Left cardiac atrium (tissue), 4 donors: ENCODE measurements at regions not wholly inside any gene's neighbourhood (a gene's known extent, or its start where the extent isn't known, plus 50 kb on each side); places are given as distances from the start of the nearest gene placed in this dataset.
A peak's percentile ranks its signal among the peaks of the same experiment; 100 is the strongest.
"Not testable (repeated sequence)": the region's sequence is repeated elsewhere in the genome, so short reads cannot be mapped to it uniquely, and the experiment has no call there.

Experiments
- ATAC-seq, 2 donors: fragments of 200-7000 bp; cut with Tn5 transposase; one replicate each; pipeline ENCODE4 v1.9.1; 2020; ENCODE audit warnings: mild to moderate bottlenecking in 2 of 2, moderate library complexity in 2 of 2
- DNase-seq: peaks from one replicate; pipeline ENCODE4 v3.0.0-alpha.2; 2020
- intact Hi-C, 2 donors: fragments of 100-400 bp; cut with DNase I; formaldehyde crosslinking; loops; one replicate each; pipeline versions ENCODE4 v1.14.1 to v1.15.1; 2022 to 2023
- donor health status: DM: no; HTN: yes; CAD: no.
- donor health status: DM: no; HTN: yes; CAD: no; lungs with severe emphysema.
- donor health status: DM: yes; HTN: yes; CAD: no.
- donor health status: Dilated cardiomyopathy.

DNA sequence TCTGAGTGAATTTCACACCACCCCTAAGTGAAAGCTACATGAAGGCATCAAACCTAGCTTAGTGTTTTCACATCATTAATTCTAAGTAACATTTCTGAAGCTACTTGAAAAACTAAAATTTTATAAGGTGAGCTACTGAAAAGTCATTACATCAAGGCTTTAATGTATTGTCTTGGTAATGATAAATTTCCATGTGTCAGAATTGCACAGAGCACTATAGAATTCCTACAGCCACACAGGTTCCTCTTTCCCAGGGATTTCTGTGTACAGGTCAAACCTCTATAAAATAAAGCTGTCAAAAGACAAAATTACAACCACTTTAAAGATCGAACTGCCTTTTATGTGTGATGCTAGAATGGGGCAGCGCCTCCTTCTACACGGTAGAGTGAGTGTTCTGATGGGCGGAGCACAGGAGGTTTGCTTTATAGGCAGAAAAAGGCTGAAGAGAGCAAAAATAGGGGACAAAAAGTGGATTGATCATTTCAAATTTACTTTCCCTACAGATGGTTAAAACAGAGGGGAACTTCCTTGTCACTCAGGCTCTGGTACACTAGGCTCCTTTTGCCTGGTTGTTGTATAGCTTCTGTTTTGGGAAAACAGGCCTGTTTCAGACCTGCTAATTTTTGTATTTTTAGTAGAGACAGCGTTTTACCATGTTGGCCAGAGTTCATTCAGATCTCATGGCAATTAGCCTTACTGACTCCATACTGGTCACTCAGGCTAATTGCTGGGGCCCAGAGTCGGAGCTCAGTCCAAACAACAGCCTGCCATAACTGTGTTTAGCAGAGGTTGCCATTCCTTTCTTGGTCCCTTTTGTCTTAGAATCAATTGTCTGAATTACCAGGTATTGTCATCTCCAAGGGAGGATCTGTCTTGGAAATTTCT, 102.5 kb upstream of the BASP1 start:
- no peak for ATAC-seq
- intact Hi-C loops: no loop called here
- no peak for DNase-seq

DNA sequence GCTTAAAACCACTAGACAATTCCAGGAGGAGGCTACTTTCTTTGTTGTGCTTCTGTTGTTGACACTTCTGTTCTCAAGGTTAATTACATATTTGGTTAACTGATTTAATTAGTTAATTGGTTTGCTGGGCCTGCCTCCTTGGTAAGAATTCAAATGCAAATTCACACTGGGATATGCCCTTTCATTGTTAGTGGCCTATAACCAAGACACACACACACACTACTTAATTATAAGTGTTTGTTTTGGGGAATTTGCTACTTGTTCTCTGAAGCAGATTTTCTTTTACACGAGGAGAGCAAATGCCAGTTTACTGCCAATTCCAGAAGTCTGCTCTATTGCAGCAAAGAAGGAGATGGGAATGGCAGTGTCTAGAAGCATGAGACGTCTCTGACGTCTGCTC, 101.6 kb upstream of the BASP1 start:
- DNase-seq (no peak), ATAC-seq (no peak)
- intact Hi-C loops: no loop called here

DNA sequence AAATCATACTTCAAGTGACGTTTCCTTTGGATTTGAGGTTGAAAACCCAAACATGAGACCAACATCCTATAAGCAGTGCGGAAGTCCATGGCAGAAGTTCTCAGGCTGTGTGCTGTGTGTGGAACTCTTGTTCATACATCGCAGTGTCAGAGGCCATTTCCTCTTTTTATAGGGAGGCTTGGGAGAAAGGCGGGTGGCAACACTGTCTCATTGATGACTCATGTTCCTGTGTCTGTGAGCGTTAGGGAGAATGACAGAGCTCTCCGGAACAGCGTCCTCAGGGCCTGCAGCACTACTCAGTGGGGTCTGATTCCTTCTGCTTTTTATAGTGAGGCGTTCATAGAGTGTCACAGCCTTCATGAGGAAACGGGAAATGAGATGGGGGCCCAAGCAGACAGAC, 98.8 kb upstream of the BASP1 start:
- intact Hi-C loops: no loop called here
- peak; percentile 60 for DNase-seq
- ATAC-seq: peak; percentile 88 to 97

DNA sequence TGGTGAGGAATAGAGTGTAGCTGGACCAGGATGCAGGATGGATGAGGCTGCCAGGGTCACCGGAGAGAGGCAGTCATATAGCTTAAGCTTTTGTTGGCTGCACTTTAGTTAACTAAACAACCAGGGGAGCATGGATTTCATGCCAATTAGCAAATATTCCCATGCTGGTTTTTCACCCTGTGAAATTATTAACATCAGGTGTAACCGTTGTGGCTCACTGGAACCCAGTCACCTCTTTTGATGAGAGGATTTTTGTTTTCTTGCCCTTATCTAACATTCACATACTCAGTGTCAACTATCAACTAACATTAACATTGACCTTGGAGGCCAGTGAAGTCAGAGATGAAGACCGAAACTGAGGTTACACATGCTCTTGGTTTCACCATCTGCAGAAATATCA, 97.2 kb upstream of the BASP1 start:
- no peak for ATAC-seq
- DNase-seq: no peak
- intact Hi-C loops: no loop called here

DNA sequence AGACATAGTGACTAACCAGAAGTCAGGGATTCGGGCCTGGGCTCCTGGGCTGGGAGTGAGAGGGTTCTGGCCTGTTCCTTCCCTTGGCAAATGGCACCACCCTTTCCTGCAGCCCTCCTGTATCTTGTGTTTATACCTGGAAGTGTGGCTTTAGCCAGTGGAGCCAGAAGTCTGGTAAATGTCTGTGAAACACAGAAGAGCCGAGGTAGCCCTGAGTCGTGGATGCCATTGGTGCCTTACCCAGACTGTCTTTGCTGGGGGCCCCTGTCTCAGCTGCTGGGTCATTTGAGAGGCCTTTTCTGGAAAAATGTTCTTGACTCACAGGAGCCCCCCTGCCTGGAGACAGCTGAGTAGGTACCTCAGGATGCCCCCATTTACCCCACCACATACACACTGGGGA, 95.7 kb upstream of the BASP1 start:
- intact Hi-C loops: no loop called here

DNA sequence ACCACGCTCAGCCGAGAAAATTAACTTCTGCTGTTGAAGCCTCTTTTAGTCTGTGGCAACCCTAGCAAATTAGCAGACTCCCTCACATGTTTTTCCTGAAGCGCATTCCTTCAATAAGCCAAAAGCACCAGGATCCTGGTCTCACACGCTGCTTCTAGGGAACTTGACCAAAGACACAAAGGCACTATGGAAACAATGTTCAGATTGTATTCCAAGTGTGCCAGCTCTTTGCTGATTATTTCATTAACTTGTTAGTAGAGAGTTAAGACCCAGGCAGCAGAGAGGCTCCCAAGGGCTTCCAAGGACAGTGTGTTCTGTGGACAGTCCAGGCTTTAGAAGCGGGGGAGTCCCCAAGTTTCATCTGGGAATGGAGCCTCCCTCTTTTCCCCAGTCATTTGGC, 94.4 kb upstream of the BASP1 start:
- DNase-seq (no peak), ATAC-seq (no peak)
- intact Hi-C loops: no loop called here

More for the DNA sequence above, 95.7 kb upstream of the BASP1 start:
- ATAC-seq (no peak), DNase-seq (no peak)

DNA sequence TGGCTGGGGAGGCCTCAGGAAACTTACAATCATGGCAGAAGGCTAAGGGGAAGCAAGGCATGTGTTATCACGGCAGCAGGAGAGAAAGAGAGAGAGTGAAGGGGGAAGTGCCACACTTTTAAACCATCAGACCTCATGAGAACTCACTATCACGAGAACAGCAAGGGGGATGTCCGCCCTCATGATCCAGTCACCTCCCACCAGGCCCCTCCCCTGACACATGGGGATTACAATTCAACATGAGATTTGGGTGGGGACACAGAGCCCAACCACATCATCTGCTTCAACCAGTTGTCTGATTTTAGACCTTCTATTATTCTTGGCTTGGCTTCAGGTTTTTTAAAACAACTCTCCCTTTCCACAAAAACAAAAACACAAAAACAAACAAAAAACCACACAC, 93.7 kb upstream of the BASP1 start:
- DNase-seq, ATAC-seq, intact Hi-C loops: not testable (repeated sequence)

DNA sequence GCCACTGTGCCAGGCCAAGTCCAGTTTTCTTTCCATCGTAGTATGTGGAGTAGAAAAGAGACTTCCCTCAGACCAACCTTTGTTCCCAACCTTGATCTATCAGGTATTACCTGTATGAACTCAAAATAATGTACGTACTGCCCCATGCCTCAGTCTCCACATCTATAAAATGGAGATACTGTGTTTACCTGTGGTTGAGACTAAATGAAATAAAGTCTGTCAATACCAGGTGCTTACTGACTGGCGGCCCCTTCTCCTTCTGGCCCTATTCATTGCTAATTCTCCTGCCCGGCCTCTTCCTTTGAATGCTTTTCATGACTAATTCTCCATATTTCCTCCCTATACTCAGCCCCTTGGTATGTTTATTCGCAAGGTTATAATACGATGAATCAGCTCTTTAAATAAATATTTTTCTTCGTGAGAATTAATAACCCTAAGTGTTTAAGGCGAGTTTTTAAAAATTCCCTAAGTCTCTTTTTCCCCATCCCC, 89.6 kb upstream of the BASP1 start:
- intact Hi-C loops: no loop called here
- DNase-seq: no peak
- no peak for ATAC-seq

DNA sequence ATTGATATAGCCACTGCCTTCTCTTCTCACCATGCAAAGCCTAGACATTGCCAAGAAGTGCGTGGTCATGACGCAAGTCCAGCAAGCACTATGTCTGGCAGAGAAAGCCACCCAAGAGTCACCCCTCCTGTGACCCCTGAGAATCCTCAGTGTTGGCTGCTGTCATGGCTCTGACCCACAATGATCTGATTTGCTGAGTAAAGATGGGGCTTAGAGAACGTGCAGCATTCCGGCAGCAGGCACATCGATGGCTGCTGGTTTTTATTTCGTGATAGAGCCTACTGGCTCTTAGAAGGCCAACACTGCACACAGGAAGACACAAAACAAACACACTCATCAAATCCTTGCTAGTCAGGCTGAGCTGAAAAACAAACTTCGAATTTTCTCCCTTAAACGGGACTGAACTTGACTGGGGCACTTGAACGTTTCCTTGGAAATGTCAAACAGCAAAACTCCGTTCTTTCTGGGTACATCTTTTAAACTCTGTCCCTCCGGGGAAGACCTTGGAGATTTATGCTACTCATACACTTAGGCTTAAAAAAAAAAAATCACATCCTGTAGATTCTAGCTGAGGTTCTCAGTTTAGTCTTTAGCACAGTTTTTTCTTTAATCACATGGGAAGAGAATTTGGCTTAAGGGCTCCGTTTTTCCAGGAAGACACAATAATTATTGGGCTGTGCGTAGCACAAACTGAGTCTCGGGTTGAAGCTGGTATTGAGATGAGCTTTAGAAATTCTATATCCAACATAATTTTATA, 88.2 kb upstream of the BASP1 start:
- DNase-seq: no peak
- intact Hi-C loops: no loop called here
- peak in 1 of 2 donors; percentile 34 for ATAC-seq

DNA sequence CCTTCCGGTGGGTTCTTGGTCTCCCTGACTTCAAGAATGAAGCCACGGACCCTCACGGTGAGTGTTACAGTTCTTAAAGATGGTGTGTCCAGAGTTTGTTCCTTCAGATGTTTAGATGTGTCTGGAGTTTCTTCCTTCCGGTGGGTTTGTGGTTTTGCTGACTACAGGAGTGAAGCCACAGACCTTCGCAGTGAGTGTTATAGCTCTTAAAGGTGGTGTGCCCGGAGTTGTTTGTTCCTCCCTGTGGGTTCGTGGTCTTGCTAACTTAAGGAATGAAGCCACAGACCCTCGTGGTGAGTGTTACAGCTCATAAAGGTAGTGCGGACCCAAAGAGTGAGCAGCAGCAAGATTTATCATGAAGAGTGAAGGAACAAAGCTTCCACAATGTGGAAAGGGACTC, 87.1 kb upstream of the BASP1 start:
- not testable (repeated sequence) for ATAC-seq
- intact Hi-C loops: loop anchor here (5.0 to 10.0 kb wide), 3 partner anchors 193 to 338 kb away; partner anchors contain the start of gene MYO10 (in 2 of the 2)

DNA sequence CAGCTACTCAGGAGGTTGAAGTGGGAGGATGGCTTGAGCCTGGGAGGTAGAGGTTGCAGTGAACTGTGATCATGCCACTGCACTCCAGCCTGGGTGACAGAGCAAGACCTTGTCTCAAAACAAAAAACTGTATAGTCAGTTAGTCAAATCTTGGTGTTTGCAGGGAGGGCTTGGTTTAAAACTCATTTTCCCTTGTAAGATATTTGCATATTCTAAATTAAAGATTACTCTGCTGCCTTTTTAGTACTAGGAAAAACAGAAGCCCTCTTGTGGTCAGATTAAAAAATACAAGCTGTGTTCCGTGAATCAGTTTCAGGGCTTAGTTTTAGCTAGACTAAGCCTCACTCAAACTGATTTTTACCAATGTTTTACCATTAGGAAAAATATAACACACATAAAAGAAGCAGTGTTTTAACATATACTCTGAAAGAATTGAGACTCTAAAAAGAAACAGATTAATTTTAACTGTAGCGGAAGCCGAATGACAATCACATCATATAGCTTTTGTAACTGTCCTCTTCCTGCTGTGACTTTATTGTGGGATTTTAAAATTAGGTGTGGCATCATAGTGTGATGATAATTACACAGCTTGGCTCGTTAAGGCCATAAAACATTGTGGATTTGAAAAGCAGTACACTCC, 84.9 kb upstream of the BASP1 start:
- intact Hi-C loops: loop anchor here (5.0 to 10.0 kb wide), 3 partner anchors 195 to 340 kb away; partner anchors contain the start of gene MYO10 (in 2 of the 2)
- ATAC-seq: no peak
- DNase-seq: no peak

More for the DNA sequence above, 87.1 kb upstream of the BASP1 start:
- not testable (repeated sequence) for DNase-seq

DNA sequence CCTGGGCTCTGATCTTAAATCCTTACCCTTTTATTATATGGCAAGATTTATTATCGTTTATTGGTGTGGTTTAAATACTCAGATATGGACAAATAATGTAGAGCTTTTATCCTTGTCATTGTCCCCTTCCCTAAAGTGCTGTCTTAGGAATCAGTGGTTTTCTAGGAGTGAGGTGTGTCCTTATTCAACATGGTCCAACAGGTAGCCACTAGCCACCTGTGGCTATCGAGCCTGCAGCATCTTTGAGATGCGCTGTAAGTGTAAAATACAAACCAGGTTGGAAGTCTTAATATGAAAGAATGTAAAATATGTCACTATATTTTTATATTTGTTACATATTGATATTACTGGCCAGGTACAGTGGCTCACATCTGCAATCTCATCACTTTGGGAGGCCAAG, 82.4 kb upstream of the BASP1 start:
- no peak for ATAC-seq
- intact Hi-C loops: loop anchor here in 1 of 2 donors (10.0 kb wide), 1 partner anchor 200 kb away; the partner anchor contains the start of gene MYO10
- no peak for DNase-seq

DNA sequence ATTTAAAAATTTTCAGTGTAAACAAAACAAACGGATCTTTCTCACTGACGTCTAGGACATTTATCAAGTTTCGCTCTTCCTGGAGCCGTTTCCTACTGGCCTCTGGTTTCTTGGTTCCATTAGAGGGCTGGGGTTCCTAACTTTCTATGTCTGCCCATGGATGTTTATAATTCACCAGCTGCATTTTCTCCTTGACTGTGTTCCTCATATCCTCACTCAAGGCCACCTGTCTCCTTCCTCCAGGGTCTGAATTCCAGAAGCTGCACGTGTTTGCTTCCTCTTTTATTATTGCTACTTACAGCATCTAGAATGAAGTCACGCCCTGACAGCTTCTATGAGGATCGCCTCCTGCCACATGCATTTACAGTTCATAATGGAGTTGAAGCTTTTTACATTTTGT, 74.1 kb upstream of the BASP1 start:
- ATAC-seq (no peak), DNase-seq (no peak)
- intact Hi-C loops: no loop called here

DNA sequence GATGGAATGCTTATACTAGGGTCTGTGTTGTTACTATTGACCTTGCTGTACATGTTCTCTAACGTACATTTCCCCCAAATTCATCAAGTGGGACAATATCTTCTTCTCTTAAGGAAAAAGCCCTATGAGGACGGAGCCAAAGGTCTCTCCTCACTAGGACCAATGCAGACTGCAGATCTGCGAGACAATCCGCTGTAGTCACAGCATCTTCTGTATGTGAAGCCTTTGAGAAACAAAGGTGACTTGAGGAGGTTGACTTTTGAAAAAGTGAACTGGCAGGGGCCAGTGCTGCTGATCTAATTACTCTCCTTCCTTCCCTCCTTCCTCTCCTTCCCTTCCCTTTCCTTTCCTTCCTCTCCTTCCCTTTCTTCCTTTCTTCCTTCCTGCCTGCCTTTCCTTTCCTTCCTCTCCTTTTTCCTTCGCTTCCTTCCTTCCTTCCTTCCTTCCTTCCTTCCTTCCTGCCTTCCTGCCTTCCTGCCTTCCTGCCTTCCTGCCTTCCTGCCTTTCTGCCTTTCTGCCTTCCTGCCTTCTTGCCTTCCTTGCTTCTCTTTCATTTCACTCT, 71.1 kb upstream of the BASP1 start:
- DNase-seq: no peak
- intact Hi-C loops: no loop called here
- no peak for ATAC-seq

DNA sequence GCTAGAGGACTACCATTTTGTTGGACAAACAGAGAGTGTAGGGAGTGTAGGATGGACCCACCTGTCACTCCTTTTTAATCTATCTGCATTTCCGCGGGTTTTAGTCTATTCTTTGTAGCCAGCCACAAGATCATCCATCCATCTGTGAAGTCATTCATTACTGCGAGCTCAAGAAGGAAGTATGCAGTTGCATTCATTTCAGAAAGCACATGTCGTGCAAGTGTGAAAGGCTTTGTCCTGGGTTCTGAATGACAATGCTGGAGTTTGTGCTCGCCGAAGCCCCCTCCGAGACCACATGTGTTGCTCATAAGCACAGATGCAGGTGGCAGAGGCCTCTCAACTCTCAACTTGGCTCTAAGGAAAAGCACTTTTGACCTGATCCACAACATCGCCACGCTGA, 70.3 kb upstream of the BASP1 start:
- DNase-seq (no peak), ATAC-seq (no peak)
- intact Hi-C loops: no loop called here

DNA sequence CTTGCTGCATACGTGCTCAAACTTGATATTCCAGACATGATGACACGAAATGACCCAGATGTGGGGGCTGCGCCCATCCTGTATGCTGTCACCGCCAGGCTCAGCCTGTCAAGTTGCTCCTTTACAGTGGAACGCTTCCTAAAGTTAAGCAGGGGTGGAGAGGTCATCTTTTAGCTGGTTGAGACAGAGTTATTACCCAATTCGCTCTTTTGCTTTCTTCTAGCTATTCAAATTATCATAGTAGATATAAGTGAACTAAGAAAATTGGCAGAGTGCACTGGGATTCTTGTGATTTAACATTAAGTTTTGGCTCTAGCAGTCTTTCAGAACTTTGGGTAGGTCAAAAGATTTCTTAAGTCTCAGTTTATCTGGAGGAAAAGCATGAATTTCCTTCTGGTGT, 69.8 kb upstream of the BASP1 start:
- intact Hi-C loops: no loop called here
- DNase-seq (no peak), ATAC-seq (peak; percentile 44 to 48)

DNA sequence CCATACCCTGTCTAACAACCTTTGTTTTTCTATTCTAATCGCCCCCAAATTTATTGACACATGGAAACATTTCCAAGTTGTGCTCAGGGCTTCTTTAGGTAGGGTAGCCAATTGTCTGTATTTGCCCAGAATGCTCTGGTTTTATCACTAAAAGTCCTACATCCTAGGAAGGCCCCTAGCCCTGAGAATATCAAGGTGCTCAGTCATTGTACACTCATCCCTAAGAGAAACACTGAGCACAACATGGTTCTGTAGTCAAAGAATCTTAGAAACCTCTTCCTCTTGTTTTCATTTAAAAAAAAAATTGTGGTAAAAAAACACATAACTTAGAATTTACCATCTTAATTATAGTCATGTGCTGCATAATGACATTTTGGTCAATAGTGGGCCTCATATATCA, 69.0 kb upstream of the BASP1 start:
- DNase-seq (no peak), ATAC-seq (no peak)
- intact Hi-C loops: no loop called here

DNA sequence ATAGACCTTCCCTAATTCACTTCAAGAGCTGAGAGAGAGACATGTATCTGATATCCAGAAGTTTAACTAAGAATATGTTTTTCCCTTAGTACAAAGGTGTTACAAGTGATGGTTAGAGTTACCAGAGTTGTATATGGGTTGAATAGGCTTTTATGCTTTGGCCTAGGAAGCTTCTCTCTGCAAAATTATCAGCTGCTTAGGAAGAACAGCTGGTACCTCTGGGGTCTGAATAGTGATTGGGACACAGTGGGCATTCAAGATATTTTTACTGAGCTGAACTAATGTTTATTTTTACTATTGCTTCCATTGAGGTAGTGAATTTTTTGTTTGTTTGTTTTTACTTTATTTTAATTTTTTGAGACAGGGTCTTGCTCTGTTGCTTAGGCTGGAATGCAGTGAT, 67.6 kb upstream of the BASP1 start:
- no peak for ATAC-seq
- intact Hi-C loops: no loop called here

DNA sequence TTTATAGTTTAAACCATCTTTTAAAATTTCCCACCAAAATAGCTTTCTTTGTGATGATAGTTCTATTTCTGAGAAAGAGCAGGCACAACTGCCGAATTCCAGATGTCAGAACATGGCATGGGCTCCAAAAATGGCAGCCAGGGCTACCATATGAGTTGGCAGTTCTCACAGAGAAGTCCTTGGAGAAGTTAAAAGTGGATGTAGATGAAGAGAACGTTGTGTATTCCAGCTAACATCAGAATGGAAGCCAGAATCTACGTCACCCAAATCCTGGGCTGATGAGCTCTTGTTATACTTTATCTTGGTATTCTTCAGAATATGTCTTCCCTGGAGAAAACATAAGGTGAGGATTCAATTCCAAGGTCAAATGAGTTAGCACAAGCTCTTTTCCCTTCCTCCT, 66.9 kb upstream of the BASP1 start:
- DNase-seq (no peak), ATAC-seq (no peak)
- intact Hi-C loops: no loop called here

More for the DNA sequence above, 67.6 kb upstream of the BASP1 start:
- DNase-seq: no peak
